K562 (cell line): ENCODE measurements at regions not wholly inside any gene's neighbourhood (a gene's known extent, or its start where the extent isn't known, plus 50 kb on each side); places are given as distances from the start of the nearest gene placed in this dataset.
A peak's percentile ranks its signal among the peaks of the same experiment; 100 is the strongest.

Experiments
- ATAC-seq: fragments of 200-7000 bp; cut with Tn5 transposase; 3 replicates; pipeline ENCODE4 v1.9.1; 2020; ENCODE audit warnings: moderate library complexity
- BruUV-seq: library from RNA; stranded (reverse); fragments of 400-500 nt; replicated peaks from 2 replicates; lab custom pipeline; 2021; lab: Mats Ljungman, UMichigan
- CTCF ChIA-PET: fragments of 300-600 bp; formaldehyde crosslinking; extraction: SDS; loops from one replicate; lab custom pipeline; 2021; ENCODE audit warnings: low intra/inter-chr PET ratio; lab: Yijun Ruan, JAX
- POLR2A ChIA-PET: fragments of 300-600, 350-650 bp; sonication (Branson Sonifier 250); formaldehyde crosslinking; extraction: SDS; loops from one replicate; lab custom pipeline; 2021; ENCODE audit warnings: antibody characterized with exemption, inconsistent platforms; lab: Yijun Ruan, JAX
- DNase-seq, 4 experiments: peaks; one replicate each; pipeline versions ENCODE4 v3.0.0 to v3.0.0-alpha.2; 2011 to 2018; ENCODE audit warnings: low spot score in 3 of 4, mixed read lengths in 3 of 4; ENCODE audit errors: extremely low read depth in 1 of 4
- FAIRE-seq: peaks from 2 replicates; lab custom pipeline; 2011; peaks lifted over from hg19 to GRCh38; lab: Jason Lieb, UNC
- H2AFZ ChIP-seq: 2 replicates; pipeline ENCODE4 v1.6.0; 2011; ENCODE audit warnings: low read depth, low read length, control low read depth, inconsistent platforms
- H3K27ac ChIP-seq: fragments of 200-600 bp; 3 replicates; pipeline ENCODE4 v1.8.0; 2011; ENCODE audit warnings: low read depth, mild to moderate bottlenecking, control low read depth, inconsistent platforms, low read length, moderate library complexity, mixed read lengths; ENCODE audit errors: extremely low read depth
- H3K27me3 ChIP-seq, 2 experiments: fragments of 300-600 bp in 1 of 2; 2 replicates in 1 of 2; 3 replicates in 1 of 2; pipeline versions ENCODE4 v1.6.0 to v1.8.0; 2011; ENCODE audit warnings: inconsistent platforms in 2 of 2, low read length in 2 of 2, mild to moderate bottlenecking in 1 of 2, mixed read lengths in 1 of 2, moderate library complexity in 1 of 2; ENCODE audit not compliant: control insufficient read depth in 2 of 2, insufficient read depth in 2 of 2
- H3K36me3 ChIP-seq: fragments of 300-600 bp; 3 replicates; pipeline ENCODE4 v1.8.0; 2011; ENCODE audit warnings: mild to moderate bottlenecking, low read length, inconsistent platforms; ENCODE audit not compliant: control insufficient read depth, insufficient read depth
- H3K4me1 ChIP-seq, 2 experiments: fragments of 200-600 bp in 1 of 2; replicated peaks in 1 of 2; 2 replicates in 1 of 2; 3 replicates in 1 of 2; pipeline versions ENCODE4 v1.5.1 to v1.8.0; 2011; ENCODE audit warnings: inconsistent platforms in 2 of 2, low read length in 2 of 2, mild to moderate bottlenecking in 1 of 2, mixed read lengths in 1 of 2, moderate library complexity in 1 of 2; ENCODE audit not compliant: control insufficient read depth in 2 of 2, insufficient read depth in 2 of 2
- H3K4me2 ChIP-seq: 2 replicates; pipeline ENCODE4 v1.6.1; 2011; ENCODE audit warnings: low read length, control low read depth, inconsistent platforms, mixed read lengths; ENCODE audit not compliant: insufficient read depth
- H3K4me3 ChIP-seq: fragments of 200-600 bp; sonication (generic), shearing (Covaris generic); 2 replicates; pipeline ENCODE4 v1.5.1; 2016; ENCODE audit warnings: control low read depth, inconsistent platforms
- H3K79me2 ChIP-seq: fragments of 200-600 bp; 3 replicates; pipeline ENCODE4 v1.8.0; 2011; ENCODE audit warnings: low read length, inconsistent platforms; ENCODE audit not compliant: control insufficient read depth, insufficient read depth
- H3K9ac ChIP-seq, 2 experiments: 2 replicates each; pipeline versions ENCODE4 v1.6.0 to v1.6.1; 2011; ENCODE audit warnings: low read depth in 2 of 2, low read length in 2 of 2, control low read depth in 1 of 2, inconsistent platforms in 1 of 2, mild to moderate bottlenecking in 1 of 2, mixed read lengths in 1 of 2; ENCODE audit not compliant: insufficient read depth in 1 of 2
- H3K9me1 ChIP-seq: one replicate; pipeline ENCODE4 v1.6.0; 2011; ENCODE audit warnings: inconsistent platforms, mild to moderate bottlenecking, low read length, moderate library complexity; ENCODE audit not compliant: control insufficient read depth, insufficient read depth
- H3K9me3 ChIP-seq: replicated peaks from 2 replicates; pipeline ENCODE4 v1.5.1; 2011; ENCODE audit warnings: low read depth, low read length, inconsistent platforms; ENCODE audit not compliant: control insufficient read depth, insufficient read depth
- H4K20me1 ChIP-seq: replicated peaks from 2 replicates; pipeline ENCODE4 v1.6.1; 2011; ENCODE audit warnings: low read length, inconsistent platforms, mixed read lengths; ENCODE audit not compliant: control insufficient read depth, insufficient read depth
- BCOR ChIP-seq: fragments of 450-650 bp; IDR thresholded peaks from 2 replicates; pipeline ENCODE4 v1.6.1; 2016
- DIDO1 ChIP-seq: fragments of 450-650 bp; IDR thresholded peaks from 2 replicates; pipeline ENCODE4 v1.6.1; 2016; ENCODE audit warnings: low read depth, missing biosample characterization, missing genetic modification characterization
- HEY1 ChIP-seq: fragments of 250-450 bp; sonication (Bioruptor Pico); IDR thresholded peaks from 2 replicates; pipeline ENCODE4 v1.5.0; 2020; ENCODE audit warnings: mild to moderate bottlenecking, moderate library complexity, borderline replicate concordance
- MEIS2 ChIP-seq: fragments of 450-650 bp; IDR thresholded peaks from 2 replicates; pipeline ENCODE4 v1.6.1; 2014; ENCODE audit warnings: mild to moderate bottlenecking; ENCODE audit not compliant: partially characterized antibody
- MYC ChIP-seq, 2 experiments: fragments of 250-450 bp in 1 of 2; sonication (Bioruptor Pico) in 1 of 2; IDR thresholded peaks; 2 replicates each; pipeline versions ENCODE4 v1.5.1 to v1.6.1; 2012 to 2021; ENCODE audit warnings: low read depth in 2 of 2, borderline replicate concordance in 1 of 2, improper control_type of control experiment in 1 of 2, low read length in 1 of 2, mild to moderate bottlenecking in 1 of 2, moderate library complexity in 1 of 2
- PCBP2 ChIP-seq: fragments of 200-400 bp; formaldehyde crosslinking; IDR thresholded peaks from 2 replicates; pipeline ENCODE4 v1.6.1; 2018; ENCODE audit warnings: low read length, low read depth, mild to moderate bottlenecking, moderate library complexity; ENCODE audit not compliant: poor library complexity, severe bottlenecking
- POLR2B ChIP-seq: fragments of 450-650 bp; IDR thresholded peaks from 2 replicates; pipeline ENCODE4 v1.6.1; 2018; ENCODE audit warnings: low read depth; ENCODE audit not compliant: partially characterized antibody
- POLR2H ChIP-seq: IDR thresholded peaks from 2 replicates; pipeline ENCODE4 v1.6.1; 2016; ENCODE audit warnings: missing genetic modification characterization, low read depth, mild to moderate bottlenecking, control low read depth, missing compliant biosample characterization, moderate library complexity
- PRMT5 ChIP-seq: sonication (generic); formaldehyde crosslinking; IDR thresholded peaks from 2 replicates; pipeline ENCODE4 v1.5.0; 2020; ENCODE audit warnings: missing genetic modification reagents
- RAD21 ChIP-seq, 2 experiments: fragments of 250-450 bp in 1 of 2; fragments of 450-650 bp in 1 of 2; sonication (Bioruptor Pico) in 1 of 2; formaldehyde crosslinking in 1 of 2; IDR thresholded peaks in 1 of 2; conservative IDR thresholded peaks in 1 of 2; 2 replicates each; pipeline versions ENCODE4 v1.4.0 to v1.8.0; 2020 to 2022; ENCODE audit warnings: mild to moderate bottlenecking in 2 of 2, moderate library complexity in 1 of 2
- SMC3 ChIP-seq: conservative IDR thresholded peaks from 2 replicates; pipeline ENCODE4 v1.6.1; 2011; ENCODE audit warnings: low read depth, low read length, improper control_type of control experiment; ENCODE audit not compliant: insufficient read depth
- SPI1 ChIP-seq: IDR thresholded peaks from 2 replicates; pipeline ENCODE4 v1.6.1; 2011; ENCODE audit warnings: low read depth, low read length, control low read depth, borderline replicate concordance
- STAG1 ChIP-seq: sonication (generic); formaldehyde crosslinking; IDR thresholded peaks from 2 replicates; pipeline ENCODE4 v1.5.0; 2020; ENCODE audit warnings: missing genetic modification reagents, borderline replicate concordance
- ZBTB17 ChIP-seq: fragments of 450-650 bp; formaldehyde crosslinking; IDR thresholded peaks from 2 replicates; pipeline ENCODE4 v1.4.0; 2020; ENCODE audit warnings: mild to moderate bottlenecking
- ZNF175 ChIP-seq: fragments of 200-800 bp; sonication (Bioruptor generic); IDR thresholded peaks from 2 replicates; pipeline ENCODE4 v1.6.1; 2016; ENCODE audit warnings: low read depth, mild to moderate bottlenecking, missing genetic modification characterization, missing compliant biosample characterization
- ZNF695 ChIP-seq: fragments of 450-650 bp; formaldehyde crosslinking; IDR thresholded peaks from 2 replicates; pipeline ENCODE4 v1.4.0; 2020; ENCODE audit warnings: mild to moderate bottlenecking, moderate library complexity
- ZNF764 ChIP-seq: fragments of 250-450 bp; sonication (Bioruptor Pico); IDR thresholded peaks from 2 replicates; pipeline ENCODE4 v1.4.0; 2020; ENCODE audit warnings: low read depth, mild to moderate bottlenecking, moderate library complexity
- ZNF766 ChIP-seq: fragments of 200-800 bp; sonication (Bioruptor generic); conservative IDR thresholded peaks from 2 replicates; pipeline ENCODE4 v1.6.1; 2016; ENCODE audit warnings: missing genetic modification characterization, missing compliant biosample characterization
- ZSCAN29 ChIP-seq: fragments of 450-650 bp; IDR thresholded peaks from 2 replicates; pipeline ENCODE4 v1.6.1; 2017
- WGBS: fragments of 100-300 bp; shearing (Covaris generic); methylation state at CpG from one replicate; pipeline ENCODE4 v1.1.6; 2016; ENCODE audit warnings: low coverage, mixed read lengths; ENCODE audit not compliant: insufficient coverage; ENCODE audit errors: missing lambda C conversion rate; 5-methylcytosine and 5-hydroxymethylcytosine counted together
- in situ Hi-C: fragments of 300-500 bp; cut with MboI; formaldehyde crosslinking; loops from 4 replicates; pipeline ENCODE4 v1.15.0; 2018; ENCODE audit warnings: inconsistent platforms, mixed read lengths
- intact Hi-C: fragments of 100-400 bp; cut with micrococcal nuclease; formaldehyde crosslinking; loops from 2 replicates; pipeline ENCODE4 v1.14.2; 2022
- TF ChIP-seq, protein P1 (sequence below): fragments of 450-650 bp; formaldehyde crosslinking; IDR thresholded peaks from 2 replicates; pipeline ENCODE4 v1.4.0; 2020; ENCODE audit warnings: mild to moderate bottlenecking, moderate library complexity

- Histone ChIP-seq H3K4me3 (no peak overlapping the region), H3K79me2 (no peaks in the 10 kb centered on the region), H3K9me3 (no peaks in the 10 kb centered on the region), H3K9ac (no peak overlapping the region), H3K36me3 (no peaks in the 10 kb centered on the region), H3K9me1 (no peaks in the 10 kb centered on the region), H3K27ac (no peak overlapping the region), H3K4me2 (0 out of 2 replicates have a peak overlapping the region, but pooled peaks have one; percentile 11), H4K20me1 (no peaks in the 10 kb centered on the region), H3K4me1 (no peaks in the 10 kb centered on the region), H2AFZ (peak overlapping the region; percentile 44; the same call in 1 of the 2 replicates), H3K27me3 (no peaks in the 10 kb centered on the region)
- BruUV-seq, result no TSS peak
- intact Hi-C loops (loop anchor here (1.0 to 2.0 kb wide), 3 partner anchors 78 to 397 kb away; no protein-coding TSS in a partner anchor), in situ Hi-C loops (no loop called here)
- ChIA-PET POLR2A (no interaction called here), CTCF (interaction anchor here (1.3 to 1.8 kb wide), 2 partner anchors 21 to 112 kb away, joined by 4 to 14 read pairs; partner anchors contain the start of gene DTX4)
- FAIRE-seq (peak; percentile 94), DNase-seq (peak; percentile 31 to 52 (median 40)), ATAC-seq (peak; percentile 83)
- 7% methylated on average over 14 of the region's 14 CpGs for WGBS
- TF ChIP-seq BCOR, result no peak
- TF ChIP-seq ZNF766 (CRISPR knock-in tag), result no peak
- TF ChIP-seq, protein P1, sequence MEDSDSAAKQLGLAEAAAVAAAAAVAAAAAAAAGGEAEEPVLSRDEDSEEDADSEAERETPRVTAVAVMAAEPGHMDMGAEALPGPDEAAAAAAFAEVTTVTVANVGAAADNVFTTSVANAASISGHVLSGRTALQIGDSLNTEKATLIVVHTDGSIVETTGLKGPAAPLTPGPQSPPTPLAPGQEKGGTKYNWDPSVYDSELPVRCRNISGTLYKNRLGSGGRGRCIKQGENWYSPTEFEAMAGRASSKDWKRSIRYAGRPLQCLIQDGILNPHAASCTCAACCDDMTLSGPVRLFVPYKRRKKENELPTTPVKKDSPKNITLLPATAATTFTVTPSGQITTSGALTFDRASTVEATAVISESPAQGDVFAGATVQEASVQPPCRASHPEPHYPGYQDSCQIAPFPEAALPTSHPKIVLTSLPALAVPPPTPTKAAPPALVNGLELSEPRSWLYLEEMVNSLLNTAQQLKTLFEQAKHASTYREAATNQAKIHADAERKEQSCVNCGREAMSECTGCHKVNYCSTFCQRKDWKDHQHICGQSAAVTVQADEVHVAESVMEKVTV (CRISPR knock-in tag), result 0 out of 2 replicates have a peak, but pooled peaks have one; percentile 27
- TF ChIP-seq PRMT5 (CRISPR knock-in tag), result no peak
- TF ChIP-seq POLR2H (tag), result no peak
- TF ChIP-seq STAG1 (CRISPR knock-in tag), result no peak
- no peak for TF ChIP-seq HEY1
- no peak for TF ChIP-seq ZNF695 (CRISPR knock-in tag)
- TF ChIP-seq ZSCAN29, result peak; percentile 35; the same call in 1 of the 2 replicates
- peak; percentile 46; the same call in 1 of the 2 replicates for TF ChIP-seq SMC3
- no peak for TF ChIP-seq DIDO1 (tag)
- no peak for TF ChIP-seq MEIS2
- TF ChIP-seq ZNF175 (CRISPR knock-in tag), result no peak
- TF ChIP-seq ZBTB17 (CRISPR knock-in tag), result no peak
- peak; percentile 54 to 72 for TF ChIP-seq RAD21 (CRISPR knock-in tag; conservative IDR thresholded peaks at IDR 0.05 in 1 of 2, IDR thresholded peaks at IDR 0.05 in 1 of 2)
- TF ChIP-seq ZNF764 (CRISPR knock-in tag), result peak; percentile 76
- TF ChIP-seq POLR2B, result no peak
- TF ChIP-seq PCBP2, result no peak
- peak; percentile 43; the same call in 1 of the 2 replicates for TF ChIP-seq SPI1
- no peak for TF ChIP-seq MYC (IDR thresholded peaks at IDR 0.05; ENCODE audit: low read depth, low read length)
- no peak for TF ChIP-seq MYC (CRISPR knock-in tag; IDR thresholded peaks at IDR 0.05; ENCODE audit: borderline replicate concordance, low read depth)
Measured at GRCh38 chr11:59283825-59284772, 71.4 kb upstream of the MPEG1 start.
